22Rv1 (cell line): ENCODE measurements at regions not wholly inside any gene's neighbourhood (a gene's known extent, or its start where the extent isn't known, plus 50 kb on each side); places are given as distances from the start of the nearest gene placed in this dataset.

ENCODE experiments used
- H3K27ac ChIP-seq: fragments of 450-650 bp; 2 replicates; pipeline ENCODE4 v1.5.1; 2017
- ZFX ChIP-seq: fragments of 450-650 bp; IDR thresholded peaks from 2 replicates; pipeline ENCODE4 v1.6.1; 2017; ENCODE audit warnings: antibody characterized with exemption, borderline replicate concordance
- TF ChIP-seq, protein P1 (sequence below): fragments of 450-650 bp; IDR thresholded peaks from 2 replicates; pipeline ENCODE4 v1.5.1; 2017; ENCODE audit warnings: mild to moderate bottlenecking

DNA sequence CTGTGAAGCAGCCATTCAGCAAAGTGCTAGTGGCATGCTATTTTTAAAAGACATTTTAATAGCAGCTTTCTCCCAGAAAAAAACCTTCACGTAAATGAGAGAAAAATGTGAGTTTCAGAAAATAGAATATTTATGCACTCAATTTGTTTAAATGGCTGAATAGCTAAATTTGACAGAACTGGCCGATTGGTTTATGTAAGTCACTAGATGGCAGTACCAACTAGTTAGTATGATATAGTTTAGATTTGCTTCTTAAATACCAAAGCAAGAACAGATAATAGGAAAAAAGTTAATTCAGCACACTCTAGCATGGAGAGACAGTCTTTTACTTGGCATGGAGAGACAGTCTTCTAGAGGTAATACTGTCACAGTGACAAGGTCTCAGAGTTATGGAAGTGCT, 250.1 kb downstream of the SNCA start:
- no peak for TF ChIP-seq ZFX
- TF ChIP-seq, protein P1, sequence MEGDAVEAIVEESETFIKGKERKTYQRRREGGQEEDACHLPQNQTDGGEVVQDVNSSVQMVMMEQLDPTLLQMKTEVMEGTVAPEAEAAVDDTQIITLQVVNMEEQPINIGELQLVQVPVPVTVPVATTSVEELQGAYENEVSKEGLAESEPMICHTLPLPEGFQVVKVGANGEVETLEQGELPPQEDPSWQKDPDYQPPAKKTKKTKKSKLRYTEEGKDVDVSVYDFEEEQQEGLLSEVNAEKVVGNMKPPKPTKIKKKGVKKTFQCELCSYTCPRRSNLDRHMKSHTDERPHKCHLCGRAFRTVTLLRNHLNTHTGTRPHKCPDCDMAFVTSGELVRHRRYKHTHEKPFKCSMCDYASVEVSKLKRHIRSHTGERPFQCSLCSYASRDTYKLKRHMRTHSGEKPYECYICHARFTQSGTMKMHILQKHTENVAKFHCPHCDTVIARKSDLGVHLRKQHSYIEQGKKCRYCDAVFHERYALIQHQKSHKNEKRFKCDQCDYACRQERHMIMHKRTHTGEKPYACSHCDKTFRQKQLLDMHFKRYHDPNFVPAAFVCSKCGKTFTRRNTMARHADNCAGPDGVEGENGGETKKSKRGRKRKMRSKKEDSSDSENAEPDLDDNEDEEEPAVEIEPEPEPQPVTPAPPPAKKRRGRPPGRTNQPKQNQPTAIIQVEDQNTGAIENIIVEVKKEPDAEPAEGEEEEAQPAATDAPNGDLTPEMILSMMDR, result peak; percentile 52
- no peak overlapping the region for H3K27ac ChIP-seq

DNA sequence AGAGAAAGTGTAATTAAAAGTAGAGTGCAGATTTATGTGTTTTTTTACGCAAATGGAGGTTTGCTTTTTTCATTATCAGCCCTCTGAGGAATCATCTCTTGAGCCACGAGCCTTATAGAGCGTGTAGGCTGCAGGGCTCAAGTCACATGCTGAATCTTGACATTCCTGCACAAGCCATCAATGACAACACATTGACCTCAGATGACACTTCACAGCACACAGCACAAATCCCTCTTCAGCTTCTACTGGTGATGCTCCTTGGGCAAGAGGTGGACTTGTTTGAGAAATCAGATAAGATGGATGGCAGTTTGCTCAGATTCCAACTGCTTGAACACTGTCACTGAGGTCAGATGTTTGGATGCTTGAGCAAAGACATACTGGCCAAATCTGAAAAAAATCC, 250.6 kb downstream of the SNCA start:
- TF ChIP-seq, protein P1, result no peak
- no peak for TF ChIP-seq ZFX
- no peak overlapping the region for H3K27ac ChIP-seq

DNA sequence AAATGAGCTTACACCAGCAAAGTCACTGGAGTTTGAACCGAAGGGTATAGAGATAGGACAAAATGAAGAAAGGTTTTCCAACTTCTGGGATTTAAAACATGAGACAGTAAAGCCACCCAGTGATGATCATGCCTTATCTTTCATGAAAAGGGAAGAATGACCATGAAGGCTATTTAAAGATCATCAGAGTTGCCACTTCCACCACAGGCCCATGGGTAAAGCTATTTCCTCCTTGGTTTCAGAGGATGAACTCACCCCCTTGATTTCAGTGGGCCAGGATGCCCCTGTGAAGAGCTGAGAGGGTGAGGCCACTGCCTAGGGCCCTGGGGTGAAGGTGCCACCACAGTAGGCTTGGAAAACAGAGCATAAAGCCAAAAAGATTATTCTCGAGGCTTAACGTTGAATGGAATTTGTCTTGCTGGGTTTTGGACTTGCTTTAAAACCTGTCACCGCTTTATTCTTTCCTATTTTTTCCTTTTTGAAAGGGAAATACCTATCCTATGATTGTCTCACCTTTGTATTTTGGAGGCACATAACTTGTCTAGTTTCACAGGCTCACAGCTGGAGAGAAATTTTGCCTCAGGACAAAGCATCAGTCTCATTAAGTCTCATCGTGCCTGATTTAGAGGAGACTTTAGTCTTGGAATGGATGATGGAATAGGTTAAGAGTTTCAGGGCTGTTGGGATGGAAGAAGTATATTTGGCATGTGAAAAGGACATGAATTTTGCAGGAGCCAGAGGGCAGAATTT, 254.0 kb downstream of the SNCA start:
- no peak overlapping the region for H3K27ac ChIP-seq
- TF ChIP-seq, protein P1, result no peak
- no peak for TF ChIP-seq ZFX

DNA sequence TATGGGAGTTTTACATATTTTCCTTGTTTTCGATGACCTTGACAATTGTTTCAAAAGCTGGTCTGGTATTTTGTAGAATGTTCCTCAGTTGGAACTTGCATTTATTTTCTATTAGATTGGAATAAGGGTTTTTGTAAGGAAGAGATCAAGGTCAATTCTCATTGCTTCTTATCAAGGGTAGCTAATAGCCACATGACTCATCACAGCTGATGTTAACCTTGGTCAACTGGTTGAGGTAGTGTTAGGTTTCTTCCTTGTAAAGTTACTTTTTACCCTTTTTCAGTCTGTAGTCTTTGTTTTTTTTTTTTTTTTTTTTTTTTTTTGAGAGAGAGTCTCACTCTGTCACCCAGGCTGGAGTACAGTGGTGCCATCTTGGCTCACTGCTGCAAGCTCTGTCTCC, 257.2 kb downstream of the SNCA start:
- H3K27ac ChIP-seq, result no peak overlapping the region
- TF ChIP-seq, protein P1, result no peak
- no peak for TF ChIP-seq ZFX

DNA sequence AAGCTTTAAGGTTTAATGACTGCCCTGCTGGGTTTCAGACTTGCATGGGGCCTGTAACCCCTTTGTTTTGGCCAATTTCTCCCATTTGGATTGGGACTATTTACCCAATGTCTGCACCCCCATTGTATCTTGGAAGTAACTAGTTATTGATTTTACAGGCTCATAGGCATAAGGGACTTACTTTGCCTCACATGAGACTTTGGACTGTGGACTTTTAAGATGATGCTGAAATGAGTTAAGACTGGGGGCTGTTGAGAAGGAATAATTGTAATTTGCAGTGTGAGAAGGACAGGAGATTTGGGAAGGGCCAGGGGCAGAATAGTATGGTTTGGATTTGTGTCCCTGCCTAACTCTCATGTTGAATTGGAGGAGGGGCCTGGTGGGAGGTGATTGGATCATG, 260.7 kb downstream of the SNCA start:
- TF ChIP-seq, protein P1, result no peak
- TF ChIP-seq ZFX, result no peak
- no peak overlapping the region for H3K27ac ChIP-seq

DNA sequence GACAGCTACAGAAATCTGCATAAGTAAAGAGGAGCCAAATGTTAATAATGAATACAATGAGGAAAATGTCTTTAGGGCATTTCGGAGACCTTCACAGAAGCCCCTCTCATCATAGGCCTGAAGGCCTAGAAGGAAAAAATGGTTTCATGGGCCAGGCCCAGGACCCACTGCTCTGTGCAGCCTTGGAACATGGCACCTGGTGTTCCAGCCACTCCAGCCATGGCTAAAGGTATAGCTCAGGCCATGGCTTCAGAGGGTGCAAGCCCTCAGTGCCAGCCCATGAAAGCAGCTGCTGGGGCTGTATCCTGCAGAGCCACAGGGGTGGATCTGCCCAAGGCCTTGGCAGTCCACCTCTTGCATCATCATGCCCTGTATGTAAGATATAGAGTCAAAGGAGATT, 261.1 kb downstream of the SNCA start:
- no peak overlapping the region for H3K27ac ChIP-seq
- TF ChIP-seq, protein P1, result no peak
- no peak for TF ChIP-seq ZFX

DNA sequence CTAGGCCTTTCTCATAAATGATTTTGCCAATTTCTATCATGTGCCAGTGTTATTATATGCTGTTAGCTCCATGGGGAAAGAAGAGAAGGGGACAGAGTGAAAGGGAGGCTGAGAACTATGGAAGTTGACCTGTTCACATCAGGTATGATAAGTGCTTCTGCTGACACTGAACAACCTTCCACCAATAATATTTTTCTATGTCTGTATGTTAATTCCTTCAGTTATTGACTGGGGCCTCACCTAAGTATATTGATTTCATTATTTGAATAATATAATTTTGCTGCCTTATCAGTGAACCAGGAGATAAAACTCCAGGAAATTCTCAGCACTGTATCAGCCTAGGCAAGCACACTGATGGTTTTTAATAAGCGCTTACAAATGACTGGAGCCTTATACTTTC, 262.8 kb downstream of the SNCA start:
- no peak for TF ChIP-seq ZFX
- TF ChIP-seq, protein P1, result no peak
- H3K27ac ChIP-seq, result no peak overlapping the region
